ENCODE measurements at regions not wholly inside any gene's neighbourhood (a gene's known extent, or its start where the extent isn't known, plus 50 kb on each side); places are given as distances from the start of the nearest gene placed in this dataset.

- H3K4me3 Mint-ChIP-seq = no peak overlapping the region
- Histone ChIP-seq H3K4me2 (replicated peaks; ENCODE audit: low read depth, low read length, poor library complexity, severe bottlenecking) (no peak overlapping the region), H3K4me1 (ENCODE audit: control insufficient read depth in 2 of 2, insufficient read depth in 2 of 2, low read length in 2 of 2) (peaks cover 7 to 8% of the 10 kb centered on the region in 2 donors), H3K9ac (ENCODE audit: low read length) (no peak overlapping the region), H3K9me3 (ENCODE audit: control extremely low read depth in 1 of 3, control insufficient read depth in 2 of 3, insufficient read depth in 1 of 3, low read length in 2 of 3) (no peaks in the 10 kb centered on the region), H2AFZ (ENCODE audit: insufficient read depth, low read depth, low read length, poor library complexity, severe bottlenecking) (no peak overlapping the region), H3K4me3 (ENCODE audit: control extremely low read depth in 1 of 5, extremely low read depth in 1 of 5, insufficient read depth in 1 of 5, low read depth in 2 of 5, low read length in 4 of 5) (no peak overlapping the region), H3K36me3 (replicated peaks in 1 of 2; ENCODE audit: control extremely low read depth in 1 of 2, control insufficient read depth in 1 of 2, extremely low read depth in 1 of 2, insufficient read depth in 2 of 2, low read length in 1 of 2) (no peaks in the 10 kb centered on the region), H3K79me2 (ENCODE audit: control insufficient read depth, insufficient read depth, low read length) (no peaks in the 10 kb centered on the region), H3K27ac (ENCODE audit: low read length in 2 of 2) (no peak overlapping the region), H3K27me3 (replicated peaks in 1 of 4; ENCODE audit: control extremely low read depth in 1 of 4, control insufficient read depth in 3 of 4, insufficient read depth in 4 of 4, low read length in 3 of 4) (no peaks in the 10 kb centered on the region), H4K20me1 (ENCODE audit: control insufficient read depth, insufficient read depth, low read length, poor library complexity, severe bottlenecking) (no peaks in the 10 kb centered on the region)
- ChIA-PET POLR2A (interaction anchor here (0.7 kb wide), 1 partner anchor 184 kb away, joined by 5 read pairs; no protein-coding TSS in a partner anchor), CTCF (no interaction called here)
- no peaks in the 10 kb centered on the region for H3K9me3 Mint-ChIP-seq (ENCODE audit: insufficient read depth)
- ATAC-seq (ENCODE audit: low read depth) (no peak), DNase-seq (no peak)
- no peak for TF ChIP-seq EZH2 (IDR thresholded peaks at IDR 0.05; ENCODE audit: borderline replicate concordance, insufficient read depth, low read depth, low read length, poor library complexity, severe bottlenecking)
- intact Hi-C loops (cut with micrococcal nuclease) = no loop called here
- H3K27ac Mint-ChIP-seq = no peak overlapping the region
- WGBS (ENCODE audit: insufficient coverage) = 93% methylated on average over 3 of the region's 3 CpGs
- H3K4me1 Mint-ChIP-seq = peaks cover 14% of the 10 kb centered on the region
- no peaks in the 10 kb centered on the region for H3K27me3 Mint-ChIP-seq
Observed at GRCh38 chr2:64234785-64235184, 90.6 kb upstream of the PELI1 start.

- H3K4me1 Mint-ChIP-seq = peaks cover 10% of the 10 kb centered on the region
- CTCF ChIA-PET = interaction anchor here (0.6 kb wide), 1 partner anchor 14 kb away, joined by 3 read pairs; no protein-coding TSS in a partner anchor
- POLR2A ChIA-PET = no interaction called here
- H3K36me3 ChIP-seq (replicated peaks in 1 of 2; ENCODE audit: control extremely low read depth in 1 of 2, control insufficient read depth in 1 of 2, extremely low read depth in 1 of 2, insufficient read depth in 2 of 2, low read length in 1 of 2) = no peaks in the 10 kb centered on the region
- no peak overlapping the region for H3K27ac Mint-ChIP-seq
- H3K27me3 ChIP-seq (replicated peaks in 1 of 4; ENCODE audit: control extremely low read depth in 1 of 4, control insufficient read depth in 3 of 4, insufficient read depth in 4 of 4, low read length in 3 of 4) = no peaks in the 10 kb centered on the region
- DNase-seq = no peak
- intact Hi-C loops (cut with micrococcal nuclease) = no loop called here
- ATAC-seq (ENCODE audit: low read depth) = no peak
- peaks cover 7 to 8% of the 10 kb centered on the region in 2 donors for H3K4me1 ChIP-seq (ENCODE audit: control insufficient read depth in 2 of 2, insufficient read depth in 2 of 2, low read length in 2 of 2)
- no peak overlapping the region for H3K4me3 ChIP-seq (ENCODE audit: control extremely low read depth in 1 of 5, extremely low read depth in 1 of 5, insufficient read depth in 1 of 5, low read depth in 2 of 5, low read length in 4 of 5)
- no peak overlapping the region for H3K4me2 ChIP-seq (replicated peaks; ENCODE audit: low read depth, low read length, poor library complexity, severe bottlenecking)
- no peak overlapping the region for H3K4me3 Mint-ChIP-seq
- H3K79me2 ChIP-seq (ENCODE audit: control insufficient read depth, insufficient read depth, low read length) = no peaks in the 10 kb centered on the region
- no peak overlapping the region for H3K27ac ChIP-seq (ENCODE audit: low read length in 2 of 2)
- peaks cover 3% of the 10 kb centered on the region for H3K9me3 Mint-ChIP-seq (ENCODE audit: insufficient read depth)
- H2AFZ ChIP-seq (ENCODE audit: insufficient read depth, low read depth, low read length, poor library complexity, severe bottlenecking) = no peak overlapping the region
- H4K20me1 ChIP-seq (ENCODE audit: control insufficient read depth, insufficient read depth, low read length, poor library complexity, severe bottlenecking) = no peaks in the 10 kb centered on the region
- TF ChIP-seq CTCF (IDR thresholded peaks at IDR 0.05) (no peak), EZH2 (IDR thresholded peaks at IDR 0.05; ENCODE audit: borderline replicate concordance, insufficient read depth, low read depth, low read length, poor library complexity, severe bottlenecking) (no peak)
- no peaks in the 10 kb centered on the region for H3K9me3 ChIP-seq (ENCODE audit: control extremely low read depth in 1 of 3, control insufficient read depth in 2 of 3, insufficient read depth in 1 of 3, low read length in 2 of 3)
- no CpG with 5 or more reads among the region's 2 CpGs for WGBS (ENCODE audit: insufficient coverage)
- H3K9ac ChIP-seq (ENCODE audit: low read length) = no peak overlapping the region
- H3K27me3 Mint-ChIP-seq = no peaks in the 10 kb centered on the region
Observed at GRCh38 chr2:64237266-64237665, 93.0 kb upstream of the PELI1 start.

Data from B cell (primary cell).